ENCODE measurements at regions not wholly inside any gene's neighbourhood (a gene's known extent, or its start where the extent isn't known, plus 50 kb on each side); places are given as distances from the start of the nearest gene placed in this dataset.

DNA sequence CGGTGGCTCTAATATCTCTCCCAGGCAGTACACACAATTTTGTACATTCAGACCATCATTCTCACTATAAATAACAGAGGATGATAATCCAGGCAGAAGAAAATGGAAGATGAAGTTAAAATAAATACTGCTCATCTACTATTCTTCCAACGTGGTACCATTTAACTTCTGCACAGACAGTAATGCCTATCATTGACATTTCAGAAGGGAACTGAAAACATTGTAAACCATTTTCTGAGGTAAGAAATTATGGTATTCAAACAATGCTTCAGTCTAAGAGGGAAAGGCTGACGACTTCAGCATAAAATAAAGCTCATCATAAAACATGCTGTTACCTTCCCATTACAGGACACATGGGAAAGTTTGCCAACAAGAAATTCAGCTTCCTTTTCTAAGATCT is 814.4 kb downstream of the NR4A2 start:
- no peaks in the 10 kb centered on the region for H3K36me3 ChIP-seq (ENCODE audit: control insufficient read depth, insufficient read depth, low read length)
- TF ChIP-seq, protein P1, sequence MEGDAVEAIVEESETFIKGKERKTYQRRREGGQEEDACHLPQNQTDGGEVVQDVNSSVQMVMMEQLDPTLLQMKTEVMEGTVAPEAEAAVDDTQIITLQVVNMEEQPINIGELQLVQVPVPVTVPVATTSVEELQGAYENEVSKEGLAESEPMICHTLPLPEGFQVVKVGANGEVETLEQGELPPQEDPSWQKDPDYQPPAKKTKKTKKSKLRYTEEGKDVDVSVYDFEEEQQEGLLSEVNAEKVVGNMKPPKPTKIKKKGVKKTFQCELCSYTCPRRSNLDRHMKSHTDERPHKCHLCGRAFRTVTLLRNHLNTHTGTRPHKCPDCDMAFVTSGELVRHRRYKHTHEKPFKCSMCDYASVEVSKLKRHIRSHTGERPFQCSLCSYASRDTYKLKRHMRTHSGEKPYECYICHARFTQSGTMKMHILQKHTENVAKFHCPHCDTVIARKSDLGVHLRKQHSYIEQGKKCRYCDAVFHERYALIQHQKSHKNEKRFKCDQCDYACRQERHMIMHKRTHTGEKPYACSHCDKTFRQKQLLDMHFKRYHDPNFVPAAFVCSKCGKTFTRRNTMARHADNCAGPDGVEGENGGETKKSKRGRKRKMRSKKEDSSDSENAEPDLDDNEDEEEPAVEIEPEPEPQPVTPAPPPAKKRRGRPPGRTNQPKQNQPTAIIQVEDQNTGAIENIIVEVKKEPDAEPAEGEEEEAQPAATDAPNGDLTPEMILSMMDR (IDR thresholded peaks at IDR 0.05; ENCODE audit: insufficient read depth, low read length, poor library complexity, severe bottlenecking): no peak
- no peak overlapping the region for H3K4me3 ChIP-seq (ENCODE audit: low read depth, low read length)
- H3K27me3 ChIP-seq (ENCODE audit: control insufficient read depth, insufficient read depth, low read length): no peaks in the 10 kb centered on the region
- DNase-seq (ENCODE audit: low read depth): no peak

DNA sequence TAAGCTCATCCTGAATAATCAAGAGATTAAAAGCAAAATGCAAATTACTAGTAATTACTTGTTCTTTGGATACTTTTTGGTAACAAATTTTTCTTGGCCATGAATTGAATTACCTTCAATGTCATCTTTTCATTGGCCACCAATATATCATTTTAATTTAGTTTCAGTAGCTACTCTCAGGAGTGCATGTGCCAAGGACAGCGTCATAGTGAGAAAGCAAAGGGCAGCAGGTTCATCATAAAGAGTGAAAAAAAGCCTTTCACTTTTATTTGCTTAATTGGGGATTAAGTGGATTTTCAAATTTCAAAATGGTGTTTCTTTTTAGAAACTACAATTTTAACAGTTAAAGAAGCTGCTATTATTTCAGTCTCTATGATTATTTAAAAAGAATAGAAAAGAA is 815.2 kb downstream of the NR4A2 start:
- DNase-seq (ENCODE audit: low read depth): no peak
- Histone ChIP-seq H3K27me3 (ENCODE audit: control insufficient read depth, insufficient read depth, low read length) (no peaks in the 10 kb centered on the region), H3K4me3 (ENCODE audit: low read depth, low read length) (no peak overlapping the region), H3K36me3 (ENCODE audit: control insufficient read depth, insufficient read depth, low read length) (no peaks in the 10 kb centered on the region)
- TF ChIP-seq, protein P1 (IDR thresholded peaks at IDR 0.05; ENCODE audit: insufficient read depth, low read length, poor library complexity, severe bottlenecking): no peak

DNA sequence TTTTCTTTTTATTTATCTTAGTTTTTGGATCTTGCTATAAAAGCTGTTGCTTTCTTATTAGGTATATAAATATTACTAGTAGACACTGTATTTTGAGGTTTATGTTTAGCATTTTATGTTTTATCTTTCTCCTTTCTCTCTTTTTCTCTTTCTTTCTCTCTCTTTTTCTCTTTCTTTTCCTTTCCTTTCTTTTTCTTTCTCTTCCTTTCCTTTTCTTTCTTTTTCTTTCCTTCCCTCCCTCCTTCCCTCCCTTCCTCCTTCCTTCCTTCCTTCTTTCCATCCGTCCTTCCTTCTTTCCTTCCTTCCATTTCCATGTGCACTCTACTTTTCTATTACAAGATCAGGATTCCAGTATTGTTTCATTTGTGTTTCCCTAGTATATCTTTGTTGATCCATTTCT is 814.8 kb downstream of the KCNJ3 start:
- Histone ChIP-seq H3K36me3 (ENCODE audit: control insufficient read depth, insufficient read depth, low read length) (no peaks in the 10 kb centered on the region), H3K4me3 (ENCODE audit: low read depth, low read length) (no peak overlapping the region), H3K27me3 (ENCODE audit: control insufficient read depth, insufficient read depth, low read length) (no peaks in the 10 kb centered on the region)
- no peak for DNase-seq (ENCODE audit: low read depth)
- TF ChIP-seq, protein P1 (IDR thresholded peaks at IDR 0.05; ENCODE audit: insufficient read depth, low read length, poor library complexity, severe bottlenecking): no peak

DNA sequence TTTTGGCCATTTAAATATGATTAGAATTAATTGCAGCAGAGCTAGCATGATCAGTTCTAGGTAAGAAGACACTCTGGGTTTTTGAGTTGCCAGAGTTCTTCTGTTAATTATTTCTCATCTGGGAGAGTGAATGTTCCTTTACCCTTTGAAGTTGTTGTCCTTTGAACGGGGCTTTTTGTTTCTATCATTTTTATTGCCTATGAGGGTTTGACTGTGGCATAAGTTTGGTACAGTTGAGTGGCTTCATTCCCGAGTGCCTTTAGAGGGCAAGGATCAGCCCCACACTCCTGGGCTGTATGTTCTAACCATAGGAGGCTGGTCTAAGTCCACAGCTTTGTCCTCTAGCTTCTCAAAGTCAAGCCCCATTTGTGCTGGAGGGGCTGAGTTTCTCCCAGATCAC is 804.3 kb downstream of the KCNJ3 start:
- H3K27me3 ChIP-seq (ENCODE audit: control insufficient read depth, insufficient read depth, low read length): no peaks in the 10 kb centered on the region
- TF ChIP-seq, protein P1 (IDR thresholded peaks at IDR 0.05; ENCODE audit: insufficient read depth, low read length, poor library complexity, severe bottlenecking): no peak
- H3K36me3 ChIP-seq (ENCODE audit: control insufficient read depth, insufficient read depth, low read length): no peaks in the 10 kb centered on the region
- no peak for DNase-seq (ENCODE audit: low read depth)
- no peak overlapping the region for H3K4me3 ChIP-seq (ENCODE audit: low read depth, low read length)

DNA sequence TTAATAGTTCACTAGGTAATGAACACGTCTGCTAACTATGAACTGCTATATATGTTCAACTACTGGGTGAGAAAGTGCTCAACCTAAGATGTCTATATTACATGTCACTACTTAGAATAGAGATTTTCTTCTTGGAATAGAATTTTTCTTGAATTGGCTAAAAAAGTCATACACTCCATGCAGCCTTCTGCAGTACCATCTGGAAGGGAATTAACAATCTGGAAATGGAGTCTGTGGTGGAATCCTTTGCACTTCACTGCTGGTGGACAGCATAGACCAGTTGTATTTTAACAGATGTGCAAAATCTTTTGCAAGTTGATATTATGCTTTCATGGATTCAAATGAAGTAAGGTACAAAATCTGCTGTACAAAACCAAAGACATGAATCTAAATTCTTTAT is 799.6 kb downstream of the KCNJ3 start:
- no peak for DNase-seq (ENCODE audit: low read depth)
- no peak overlapping the region for H3K4me3 ChIP-seq (ENCODE audit: low read depth, low read length)
- TF ChIP-seq, protein P1 (IDR thresholded peaks at IDR 0.05; ENCODE audit: insufficient read depth, low read length, poor library complexity, severe bottlenecking): no peak
- H3K27me3 ChIP-seq (ENCODE audit: control insufficient read depth, insufficient read depth, low read length): no peaks in the 10 kb centered on the region
- no peaks in the 10 kb centered on the region for H3K36me3 ChIP-seq (ENCODE audit: control insufficient read depth, insufficient read depth, low read length)

DNA sequence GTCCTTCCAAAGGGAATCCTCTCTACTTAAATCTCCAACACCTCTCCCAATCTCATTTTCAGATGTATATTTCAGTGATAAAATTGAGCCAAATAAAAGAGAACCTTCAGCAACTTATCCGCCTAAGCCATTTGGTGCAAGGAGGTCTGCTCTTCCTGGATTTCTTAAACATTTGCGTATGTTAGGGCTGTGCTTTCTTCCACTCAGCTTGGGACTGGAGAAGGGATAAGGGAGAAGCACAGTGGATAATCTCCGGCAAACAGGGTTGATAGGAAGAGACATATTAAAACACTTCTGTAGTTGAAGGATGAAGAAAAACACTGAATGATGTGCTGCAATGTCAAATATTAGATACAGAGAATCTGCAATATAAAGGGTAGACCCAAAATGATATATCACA is 796.2 kb downstream of the KCNJ3 start:
- Histone ChIP-seq H3K4me3 (ENCODE audit: low read depth, low read length) (no peak overlapping the region), H3K27me3 (ENCODE audit: control insufficient read depth, insufficient read depth, low read length) (no peaks in the 10 kb centered on the region), H3K36me3 (ENCODE audit: control insufficient read depth, insufficient read depth, low read length) (no peaks in the 10 kb centered on the region)
- TF ChIP-seq, protein P1 (IDR thresholded peaks at IDR 0.05; ENCODE audit: insufficient read depth, low read length, poor library complexity, severe bottlenecking): no peak
- no peak for DNase-seq (ENCODE audit: low read depth)
